Keratinocyte (primary cell): ENCODE measurements at regions not wholly inside any gene's neighbourhood (a gene's known extent, or its start where the extent isn't known, plus 50 kb on each side); places are given as distances from the start of the nearest gene placed in this dataset.

Experiments used
- DNase-seq: peaks from one replicate; pipeline ENCODE4 v3.0.0-alpha.2; 2011; ENCODE audit warnings: low read depth, missing footprints, low spot score
- FAIRE-seq: peaks from 2 replicates; lab custom pipeline; 2011; peaks lifted over from hg19 to GRCh38; lab: Jason Lieb, UNC
- H2AFZ ChIP-seq: 2 replicates; pipeline ENCODE4 v1.6.0; 2012; ENCODE audit warnings: low read length, control low read depth, inconsistent platforms; ENCODE audit not compliant: control insufficient read depth
- H3K27ac ChIP-seq: 2 replicates; pipeline ENCODE4 v1.5.1; 2011; ENCODE audit warnings: low read length; ENCODE audit not compliant: control insufficient read depth, insufficient read depth
- H3K27me3 ChIP-seq: 3 replicates; pipeline ENCODE4 v1.6.0; 2011; ENCODE audit warnings: low read length; ENCODE audit not compliant: control insufficient read depth, insufficient read depth; ENCODE audit errors: extremely low read depth
- H3K36me3 ChIP-seq, 2 experiments: 2 replicates in 1 of 2; 3 replicates in 1 of 2; pipeline ENCODE4 v1.5.1; 2011; ENCODE audit warnings: low read length in 2 of 2, mild to moderate bottlenecking in 1 of 2; ENCODE audit not compliant: control insufficient read depth in 2 of 2, insufficient read depth in 2 of 2; ENCODE audit errors: extremely low read depth in 1 of 2
- H3K4me1 ChIP-seq: 3 replicates; pipeline ENCODE4 v1.5.1; 2011; ENCODE audit warnings: low read length; ENCODE audit not compliant: control insufficient read depth, insufficient read depth; ENCODE audit errors: extremely low read depth
- H3K4me2 ChIP-seq: 3 replicates; pipeline ENCODE4 v1.6.0; 2011; ENCODE audit warnings: low read depth, low read length; ENCODE audit not compliant: control insufficient read depth, insufficient read depth; ENCODE audit errors: extremely low read depth
- H3K4me3 ChIP-seq, 3 experiments: fragments of 200-600 bp in 1 of 3; sonication (generic) in 1 of 3; 2 replicates in 2 of 3; 3 replicates in 1 of 3; pipeline ENCODE4 v1.5.1; 2011 to 2016; ENCODE audit warnings: low read length in 3 of 3, mild to moderate bottlenecking in 3 of 3, control low read depth in 2 of 3, inconsistent platforms in 1 of 3, low read depth in 1 of 3, mixed read lengths in 1 of 3, mixed run types in 1 of 3, moderate library complexity in 1 of 3; ENCODE audit not compliant: control insufficient read depth in 2 of 3, insufficient read depth in 2 of 3; ENCODE audit errors: extremely low read depth in 1 of 3
- H3K79me2 ChIP-seq: 2 replicates; pipeline ENCODE4 v1.6.0; 2012; ENCODE audit warnings: low read length; ENCODE audit not compliant: control insufficient read depth, insufficient read depth
- H3K9ac ChIP-seq: 3 replicates; pipeline ENCODE4 v1.6.0; 2011; ENCODE audit warnings: low read length; ENCODE audit not compliant: control insufficient read depth, insufficient read depth; ENCODE audit errors: extremely low read depth
- H3K9me1 ChIP-seq: 3 replicates; pipeline ENCODE4 v1.6.0; 2011; ENCODE audit warnings: low read length; ENCODE audit not compliant: control insufficient read depth, insufficient read depth; ENCODE audit errors: extremely low read depth
- H3K9me3 ChIP-seq: 2 replicates; pipeline ENCODE4 v1.5.1; 2012; ENCODE audit warnings: low read depth, low read length; ENCODE audit not compliant: control insufficient read depth
- H4K20me1 ChIP-seq: 3 replicates; pipeline ENCODE4 v1.6.0; 2011; ENCODE audit warnings: low read length; ENCODE audit not compliant: control insufficient read depth, insufficient read depth; ENCODE audit errors: extremely low read depth
- CTCF ChIP-seq, 3 experiments: IDR thresholded peaks in 1 of 3; conservative IDR thresholded peaks in 1 of 3; optimal IDR thresholded peaks in 1 of 3; 2 replicates in 2 of 3; 3 replicates in 1 of 3; pipeline versions ENCODE3 to v1.5.1; 2011; ENCODE audit warnings: low read length in 3 of 3, mild to moderate bottlenecking in 3 of 3, moderate library complexity in 2 of 3, control low read depth in 1 of 3, inconsistent platforms in 1 of 3; ENCODE audit not compliant: insufficient read depth in 2 of 3; ENCODE audit errors: extremely low read depth in 1 of 3
- EZH2 ChIP-seq: IDR thresholded peaks from one replicate; pipeline ENCODE4 v1.6.1; 2012; ENCODE audit warnings: inconsistent platforms, mild to moderate bottlenecking, low read length, moderate library complexity
- dilution Hi-C: fragments of 300-500 bp; cut with MboI; formaldehyde crosslinking; loops from one replicate; pipeline ENCODE4 v1.7.0; 2020; ENCODE audit warnings: low sequenced_read_pairs; ENCODE audit not compliant: extremely low pct_ligation_motif_present

DNA sequence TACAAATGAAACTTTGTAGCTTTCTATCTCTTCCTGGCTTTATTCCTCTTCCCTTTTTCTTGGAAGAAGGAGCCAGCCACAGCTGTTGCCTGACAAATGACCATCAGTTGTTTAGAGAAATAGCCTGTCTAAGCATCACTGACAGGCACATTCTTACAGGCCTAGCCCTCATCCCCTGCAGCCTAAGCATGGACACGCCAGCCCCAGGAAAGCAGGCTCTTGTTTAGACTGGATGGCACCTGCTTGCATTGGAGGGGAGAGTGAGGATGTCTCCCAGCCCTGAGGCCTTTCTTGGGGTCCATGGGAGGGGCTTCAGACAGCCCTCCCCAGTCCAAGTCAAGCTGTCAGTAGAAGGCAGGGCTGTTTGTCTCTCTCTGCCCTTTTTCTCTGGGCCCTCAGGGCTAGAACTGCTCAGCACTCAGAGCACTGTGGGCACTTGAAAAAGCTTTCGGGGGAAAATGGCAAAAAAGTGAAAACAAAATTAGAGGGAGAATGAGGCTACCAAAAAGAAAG lies 282.5 kb upstream of the PLXNA2 start:
- H2AFZ ChIP-seq = no peak overlapping the region
- H3K9me3 ChIP-seq = no peaks in the 10 kb centered on the region
- peaks cover 6% of the 10 kb centered on the region for H3K4me1 ChIP-seq
- no peak for FAIRE-seq
- no peaks in the 10 kb centered on the region for H4K20me1 ChIP-seq
- H3K4me3 ChIP-seq = no peak overlapping the region
- H3K9me1 ChIP-seq = no peaks in the 10 kb centered on the region
- H3K27ac ChIP-seq = no peak overlapping the region
- dilution Hi-C loops = no loop called here
- no peak overlapping the region for H3K4me2 ChIP-seq
- H3K27me3 ChIP-seq = no peaks in the 10 kb centered on the region
- no peak for DNase-seq
- TF ChIP-seq CTCF (optimal IDR thresholded peaks at IDR 0.05 in 1 of 3, IDR thresholded peaks at IDR 0.05 in 1 of 3, conservative IDR thresholded peaks at IDR 0.05 in 1 of 3; ENCODE audit: extremely low read depth in 1 of 3, insufficient read depth in 2 of 3, low read length in 3 of 3) (no peak), EZH2 (no peak)
- H3K36me3 ChIP-seq = no peaks in the 10 kb centered on the region
- no peak overlapping the region for H3K9ac ChIP-seq
- no peaks in the 10 kb centered on the region for H3K79me2 ChIP-seq

DNA sequence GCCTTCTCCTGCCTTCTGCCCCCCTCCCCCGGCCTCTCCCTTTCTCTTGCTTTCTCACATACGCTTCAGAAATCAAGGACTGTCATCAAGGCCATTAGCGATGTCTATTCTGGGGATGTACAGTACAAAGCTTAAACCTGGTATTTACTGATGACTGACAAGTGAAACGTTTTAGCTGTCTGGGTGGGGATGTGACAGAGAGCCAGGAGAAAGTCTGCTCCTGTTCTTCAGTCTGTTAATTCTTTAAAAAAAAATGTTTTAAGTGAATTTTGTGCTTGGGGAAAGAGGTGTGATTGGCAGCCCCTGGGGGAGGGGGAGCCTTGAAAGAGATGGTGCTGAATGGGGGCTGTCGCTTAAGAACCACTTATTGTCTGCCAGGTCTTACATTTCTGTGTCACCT lies 283.0 kb upstream of the PLXNA2 start:
- DNase-seq (no peak), FAIRE-seq (no peak)
- H3K9me1 ChIP-seq = no peaks in the 10 kb centered on the region
- H3K4me2 ChIP-seq = no peak overlapping the region
- H2AFZ ChIP-seq = no peak overlapping the region
- no peaks in the 10 kb centered on the region for H3K79me2 ChIP-seq
- H3K27me3 ChIP-seq = no peaks in the 10 kb centered on the region
- TF ChIP-seq CTCF (optimal IDR thresholded peaks at IDR 0.05 in 1 of 3, IDR thresholded peaks at IDR 0.05 in 1 of 3, conservative IDR thresholded peaks at IDR 0.05 in 1 of 3; ENCODE audit: extremely low read depth in 1 of 3, insufficient read depth in 2 of 3, low read length in 3 of 3) (no peak), EZH2 (no peak)
- no peaks in the 10 kb centered on the region for H3K9me3 ChIP-seq
- H3K4me1 ChIP-seq = peaks cover 6% of the 10 kb centered on the region
- H4K20me1 ChIP-seq = no peaks in the 10 kb centered on the region
- dilution Hi-C loops = no loop called here
- no peaks in the 10 kb centered on the region for H3K36me3 ChIP-seq
- no peak overlapping the region for H3K9ac ChIP-seq
- H3K4me3 ChIP-seq = no peak overlapping the region
- H3K27ac ChIP-seq = no peak overlapping the region
